ENCODE measurements at regions not wholly inside any gene's neighbourhood (a gene's known extent, or its start where the extent isn't known, plus 50 kb on each side); places are given as distances from the start of the nearest gene placed in this dataset.
"Not testable (repeated sequence)": the region's sequence is repeated elsewhere in the genome, so short reads cannot be mapped to it uniquely, and the experiment has no call there.

- no peak for DNase-seq
Observed at GRCh38 chr7:79775911-79776310, 322.4 kb upstream of the MAGI2 start.

DNA sequence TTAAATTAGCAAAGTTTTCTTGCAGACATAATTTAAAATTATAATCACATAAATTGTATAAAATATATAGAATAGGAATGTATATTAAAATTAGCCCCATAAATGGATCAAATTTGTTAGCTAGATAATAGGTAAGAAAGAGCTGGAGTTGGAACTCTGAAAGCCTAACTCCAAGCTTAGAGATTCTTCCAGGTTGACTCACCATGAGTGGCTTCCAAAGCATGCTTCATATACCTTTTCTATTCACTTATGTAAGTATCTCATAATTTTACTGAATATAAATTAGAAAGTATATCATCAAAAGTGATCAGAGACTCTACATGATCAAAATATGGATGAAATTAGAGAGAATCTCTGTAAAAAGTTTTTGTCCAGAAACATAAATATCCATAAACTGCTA lies 320.7 kb upstream of the MAGI2 start:
- DNase-seq: no peak

DNA sequence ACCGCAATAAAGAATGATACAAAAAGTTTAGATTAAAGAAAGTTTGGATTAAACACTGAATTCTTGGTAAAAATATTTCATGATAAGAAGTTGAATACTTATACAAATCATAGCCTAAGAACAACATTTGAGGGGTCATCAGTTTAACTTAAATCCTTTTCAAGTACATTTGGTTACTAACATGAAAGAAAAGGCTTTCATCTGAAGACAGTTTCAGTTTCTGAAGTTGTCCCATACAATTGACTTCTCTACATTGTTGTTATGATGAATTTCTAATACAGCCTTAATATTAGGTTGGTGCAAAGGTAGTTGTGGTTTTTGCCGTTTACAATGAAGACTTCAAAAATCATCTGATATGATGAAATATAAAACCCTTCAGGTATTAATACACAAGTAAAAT lies 317.5 kb upstream of the MAGI2 start:
- DNase-seq: no peak

- no peak for DNase-seq
Observed at GRCh38 chr7:79770063-79770462, 316.6 kb upstream of the MAGI2 start.

GRCh38 chr7:79767876-79768560 lies 314.6 kb upstream of the MAGI2 start:
- not testable (repeated sequence) for DNase-seq

- not testable (repeated sequence) for DNase-seq
Observed at GRCh38 chr7:79767192-79767591, 313.7 kb upstream of the MAGI2 start.

DNA sequence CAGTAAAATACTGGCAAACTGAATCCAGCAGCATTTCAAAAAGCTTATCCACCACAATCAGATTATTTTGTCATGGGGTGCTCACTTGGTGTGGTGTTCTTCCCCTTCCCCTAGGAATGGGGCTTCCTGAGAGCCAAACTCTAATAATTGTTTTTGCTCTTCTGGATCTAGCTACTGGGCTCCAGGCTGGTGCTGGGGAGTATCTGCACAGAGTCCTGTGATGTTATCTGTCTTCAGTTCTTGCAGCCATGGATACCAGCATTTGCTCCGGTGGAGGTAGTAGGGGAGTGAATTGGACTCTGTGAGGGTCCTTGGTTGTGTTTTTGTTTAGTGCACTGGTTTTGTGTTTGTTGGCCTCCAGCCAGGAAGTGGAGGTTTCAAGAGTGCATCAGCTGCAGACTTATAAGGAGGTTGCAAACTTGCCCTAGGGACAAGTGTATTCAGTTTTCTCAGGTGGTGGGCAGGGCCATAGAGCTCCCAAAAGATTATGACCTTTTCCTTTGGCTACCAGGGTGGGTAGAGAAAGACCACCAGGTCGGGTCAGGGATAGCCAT lies 308.5 kb upstream of the MAGI2 start:
- no peak for DNase-seq

DNA sequence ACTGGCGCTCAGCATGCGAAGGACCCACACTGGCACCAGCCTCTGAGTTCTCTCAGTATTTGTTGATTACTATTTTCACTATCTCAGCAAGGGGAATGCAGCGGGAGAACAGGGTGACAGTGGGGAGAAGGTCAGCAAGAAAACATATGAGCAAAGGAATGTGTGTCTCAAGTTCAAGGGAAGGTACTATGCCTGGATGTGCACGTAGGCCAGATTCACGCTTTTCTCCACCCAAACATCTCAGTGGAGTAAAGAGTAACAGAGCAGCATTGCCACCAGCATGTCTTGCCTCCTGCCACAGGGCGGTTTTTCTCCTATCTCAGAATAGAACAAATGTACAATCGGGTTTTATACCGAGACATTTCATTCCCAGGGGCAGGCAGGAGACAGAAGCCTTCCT lies 297.5 kb upstream of the MAGI2 start:
- not testable (repeated sequence) for DNase-seq

- no peak for DNase-seq
Observed at GRCh38 chr7:79749856-79750255, 296.4 kb upstream of the MAGI2 start.

DNA sequence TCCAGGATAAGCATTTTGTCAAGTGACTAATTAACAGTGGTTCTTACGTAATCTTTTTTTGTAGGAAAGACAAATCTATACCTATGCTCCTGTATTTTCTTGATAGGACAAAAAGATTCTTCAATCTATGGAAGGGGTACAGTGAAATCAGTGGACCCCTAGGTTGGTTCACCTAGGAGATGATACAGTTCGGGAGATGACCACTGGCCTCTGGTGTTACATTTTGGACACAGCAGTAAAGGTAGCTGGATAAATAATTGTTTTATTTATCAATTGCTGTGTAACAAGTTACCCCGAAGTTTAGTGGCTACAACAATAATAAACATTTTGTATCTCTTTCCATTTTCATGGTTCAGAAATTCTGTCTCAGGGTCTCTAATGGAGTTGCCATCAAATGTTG lies 288.2 kb upstream of the MAGI2 start:
- no peak for DNase-seq

- DNase-seq: no peak
Observed at GRCh38 chr7:79740076-79740475, 286.6 kb upstream of the MAGI2 start.

GRCh38 chr7:79739036-79739709 lies 285.7 kb upstream of the MAGI2 start:
- DNase-seq: not testable (repeated sequence)

DNA sequence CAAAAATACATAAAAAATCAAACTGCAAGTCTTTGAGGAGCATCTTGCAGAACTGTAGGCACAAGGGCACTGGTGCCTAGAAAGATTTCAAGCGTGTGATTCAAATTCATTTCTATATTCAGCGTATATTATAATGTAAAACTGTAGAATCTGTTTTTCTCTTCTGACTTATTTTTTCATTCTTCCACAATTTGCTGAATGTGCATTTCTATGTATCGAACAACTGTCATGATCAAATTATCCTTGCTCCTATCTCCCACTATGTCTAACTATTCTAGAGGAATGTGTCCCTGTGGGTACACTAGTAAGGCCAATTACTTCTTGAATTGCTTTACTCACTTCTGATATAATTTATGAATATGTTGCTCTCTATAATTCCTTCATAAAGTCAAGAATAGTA lies 283.0 kb upstream of the MAGI2 start:
- DNase-seq: no peak

DNA sequence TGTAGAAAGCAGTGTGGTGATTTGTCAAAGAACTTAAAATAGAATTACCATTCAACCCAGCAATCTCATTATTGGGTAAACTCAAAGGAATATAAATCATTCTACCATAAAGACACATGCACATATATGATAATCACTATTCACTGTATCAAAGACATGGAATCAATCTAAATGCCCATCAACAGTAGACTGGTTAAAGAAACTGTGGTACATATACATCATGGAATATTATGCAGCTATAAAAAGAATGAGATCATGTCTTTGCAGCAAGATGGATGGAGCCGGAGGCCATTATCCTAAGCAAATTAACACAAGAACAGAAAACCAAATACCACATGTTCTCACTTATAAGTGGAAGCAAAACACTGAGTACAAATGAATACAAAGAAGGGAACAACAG lies 281.5 kb upstream of the MAGI2 start:
- no peak for DNase-seq

DNA sequence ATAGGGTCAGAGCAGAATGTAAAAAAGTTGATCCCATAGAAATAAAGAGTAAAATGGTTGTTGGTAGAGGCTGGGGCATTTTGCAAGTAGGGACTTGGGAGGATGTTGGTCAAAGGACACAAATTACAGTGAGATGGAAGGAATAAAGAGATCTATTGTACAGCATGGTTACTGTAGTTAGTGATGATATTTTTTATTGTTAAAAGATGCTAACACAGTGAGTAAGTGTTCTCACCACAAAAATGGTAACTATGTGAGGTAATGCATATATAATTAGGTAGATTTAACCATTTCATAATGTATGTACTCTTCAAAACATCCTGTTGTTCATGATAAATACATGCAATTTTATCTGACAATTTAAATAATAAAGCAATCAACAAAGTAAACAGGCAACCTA lies 280.7 kb upstream of the MAGI2 start:
- no peak for DNase-seq

GRCh38 chr7:79732535-79732934 lies 279.1 kb upstream of the MAGI2 start:
- no peak for DNase-seq

- no peak for DNase-seq
Observed at GRCh38 chr7:79730971-79731370, 277.5 kb upstream of the MAGI2 start.

DNA sequence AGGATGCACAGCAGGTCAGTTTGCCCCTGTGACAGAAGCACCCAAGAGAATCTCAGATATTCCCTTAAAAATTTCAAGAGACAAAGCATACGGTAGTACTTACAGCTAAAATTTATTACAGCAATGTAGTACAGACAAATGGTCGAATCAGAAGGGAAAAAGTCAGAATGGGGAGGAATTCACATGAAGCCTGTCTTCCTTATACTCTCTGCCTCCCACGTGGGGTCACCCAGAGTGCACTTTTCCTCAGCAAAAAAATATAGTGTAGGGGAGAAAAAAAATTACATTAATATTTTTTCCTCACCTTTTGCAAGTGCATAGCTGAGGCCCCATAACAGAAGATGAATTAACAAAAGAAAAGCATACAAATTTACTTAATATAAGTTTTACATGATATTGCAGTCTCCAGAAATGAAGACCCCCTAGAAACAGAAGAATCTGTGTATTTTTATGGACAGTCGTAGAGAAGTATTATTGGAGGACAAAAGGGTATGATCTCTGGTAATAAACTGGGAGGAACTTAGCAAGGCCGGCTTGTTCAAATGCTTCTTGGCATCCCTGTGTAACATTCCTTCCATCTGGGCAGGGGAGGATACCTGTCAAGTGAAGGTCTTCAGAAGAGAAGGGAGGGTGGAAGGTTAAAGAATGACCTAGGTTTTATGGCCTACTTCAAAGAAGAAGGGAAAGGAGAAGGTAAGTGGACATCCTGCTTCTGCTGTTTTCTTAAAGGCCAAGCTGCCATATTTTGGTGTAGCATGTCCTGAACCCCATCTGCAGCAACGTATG lies 270.6 kb upstream of the MAGI2 start:
- DNase-seq: no peak

DNA sequence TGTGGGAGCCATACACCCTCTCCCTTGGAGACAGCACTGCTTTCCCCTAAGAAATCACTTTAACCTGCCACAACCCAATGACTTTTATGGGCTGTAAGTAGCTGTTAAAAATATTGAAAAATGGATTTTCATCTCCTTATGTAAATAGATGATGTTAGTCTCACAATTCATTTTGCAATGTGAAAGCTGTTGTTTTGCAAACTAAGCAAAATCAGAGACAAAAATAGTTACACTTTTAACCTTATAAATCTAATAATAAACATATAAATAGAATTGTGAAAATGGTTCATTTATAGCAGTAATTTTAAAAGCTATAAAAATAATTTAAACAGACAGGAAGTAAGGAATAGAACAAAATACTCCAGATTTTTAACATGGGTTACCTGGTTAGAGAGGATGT lies 268.8 kb upstream of the MAGI2 start:
- DNase-seq: no peak

DNA sequence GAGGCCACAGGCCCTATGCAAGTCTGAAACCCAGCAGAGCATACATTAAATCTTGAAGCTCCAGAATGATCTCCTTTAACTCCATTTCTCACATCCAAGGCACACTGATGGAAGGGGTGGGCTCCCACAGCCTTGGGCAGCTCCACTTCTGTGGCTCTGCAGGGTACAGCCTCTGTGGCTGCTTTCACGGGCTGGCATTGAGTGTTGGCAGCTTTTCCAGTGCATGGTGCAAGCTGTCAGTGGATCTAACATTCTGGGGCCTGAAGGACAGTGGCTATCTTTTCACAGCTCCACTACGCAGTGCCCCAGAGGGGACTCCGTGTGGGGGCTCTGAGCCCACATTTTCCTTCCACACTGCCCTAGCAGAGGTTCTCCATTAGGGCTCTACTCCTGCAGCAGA lies 265.7 kb upstream of the MAGI2 start:
- no peak for DNase-seq

- DNase-seq: no peak
Observed at GRCh38 chr7:79716329-79716728, 262.9 kb upstream of the MAGI2 start.

GRCh38 chr7:79714081-79714480 lies 260.6 kb upstream of the MAGI2 start:
- DNase-seq: no peak

DNA sequence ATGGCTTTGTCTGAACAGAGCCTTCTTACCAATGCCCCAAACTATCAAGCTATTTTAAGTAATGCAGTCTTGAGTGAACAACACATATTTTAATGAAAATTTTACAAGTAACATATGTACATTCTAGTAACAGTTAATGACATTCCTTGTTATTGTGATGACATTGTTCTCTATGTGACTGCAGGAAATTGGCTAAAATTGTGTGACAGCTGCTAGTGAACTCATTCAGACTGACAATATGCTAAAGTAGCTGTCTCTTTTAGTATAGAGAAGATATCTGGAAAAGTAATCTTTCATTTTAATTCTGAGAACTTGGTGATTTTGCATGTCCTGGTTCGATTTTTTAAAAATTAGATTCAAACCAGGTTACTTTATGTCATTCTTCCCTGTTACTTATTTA lies 259.8 kb upstream of the MAGI2 start:
- no peak for DNase-seq

GRCh38 chr7:79711660-79712059 lies 258.2 kb upstream of the MAGI2 start:
- no peak for DNase-seq

Measured in activated CD4-positive, alpha-beta T cell treated with anti-CD3 and anti-CD28 coated beads, Interleukin-2, amount 50 U/mL, for 1 hour (primary cell).